SK-N-SH treated with all-trans-retinoic acid at 6 μM for 48 hours (cell line): ENCODE measurements at regions not wholly inside any gene's neighbourhood (a gene's known extent, or its start where the extent isn't known, plus 50 kb on each side); places are given as distances from the start of the nearest gene placed in this dataset.

ENCODE experiments used
- ARNTL ChIP-seq: fragments of 450-650 bp; formaldehyde crosslinking; IDR thresholded peaks from 2 replicates; pipeline ENCODE4 v1.5.0; 2020; ENCODE audit warnings: low read depth, mild to moderate bottlenecking, moderate library complexity, borderline replicate concordance
- ISL1 ChIP-seq: fragments of 250-450 bp; sonication (Bioruptor Pico); IDR thresholded peaks from 2 replicates; pipeline ENCODE4 v2.1.2; 2022; ENCODE audit warnings: mild to moderate bottlenecking, moderate library complexity
- TCF4 ChIP-seq: fragments of 250-450 bp; sonication (Bioruptor Pico); IDR thresholded peaks from 2 replicates; pipeline ENCODE4 v1.8.0; 2021; ENCODE audit warnings: mild to moderate bottlenecking, moderate library complexity, borderline replicate concordance
- TF ChIP-seq, protein P1 (sequence below): fragments of 250-450 bp; sonication (Bioruptor Pico); IDR thresholded peaks from 2 replicates; pipeline ENCODE4 v1.5.1; 2020; ENCODE audit warnings: low read depth, mild to moderate bottlenecking, moderate library complexity
- TF ChIP-seq, protein P2 (sequence below): fragments of 250-450 bp; sonication (Bioruptor Pico); IDR thresholded peaks from 2 replicates; pipeline ENCODE4 v1.8.0; 2021; ENCODE audit warnings: low read depth, mild to moderate bottlenecking, moderate library complexity, borderline replicate concordance

DNA sequence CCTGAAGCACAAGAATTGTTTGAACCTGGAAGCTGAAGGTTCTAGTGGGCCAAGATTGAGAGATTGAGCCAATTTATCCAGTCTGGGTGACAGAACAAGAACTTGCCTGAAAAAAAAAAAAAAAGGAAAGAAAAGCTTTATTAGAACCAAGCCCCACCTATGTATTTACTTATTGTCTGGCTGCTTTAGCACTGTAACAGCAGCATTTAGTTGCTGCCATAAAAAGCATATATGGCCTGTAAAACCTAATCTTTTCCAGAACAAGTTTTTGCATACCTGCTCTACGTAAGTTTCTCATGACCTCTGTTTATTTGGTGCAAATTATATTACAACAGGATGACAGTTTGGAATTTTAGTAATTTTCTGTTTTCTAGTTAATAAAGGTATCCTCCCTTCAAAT lies 1565.6 kb upstream of the LRRTM1 start:
- TF ChIP-seq, protein P1, sequence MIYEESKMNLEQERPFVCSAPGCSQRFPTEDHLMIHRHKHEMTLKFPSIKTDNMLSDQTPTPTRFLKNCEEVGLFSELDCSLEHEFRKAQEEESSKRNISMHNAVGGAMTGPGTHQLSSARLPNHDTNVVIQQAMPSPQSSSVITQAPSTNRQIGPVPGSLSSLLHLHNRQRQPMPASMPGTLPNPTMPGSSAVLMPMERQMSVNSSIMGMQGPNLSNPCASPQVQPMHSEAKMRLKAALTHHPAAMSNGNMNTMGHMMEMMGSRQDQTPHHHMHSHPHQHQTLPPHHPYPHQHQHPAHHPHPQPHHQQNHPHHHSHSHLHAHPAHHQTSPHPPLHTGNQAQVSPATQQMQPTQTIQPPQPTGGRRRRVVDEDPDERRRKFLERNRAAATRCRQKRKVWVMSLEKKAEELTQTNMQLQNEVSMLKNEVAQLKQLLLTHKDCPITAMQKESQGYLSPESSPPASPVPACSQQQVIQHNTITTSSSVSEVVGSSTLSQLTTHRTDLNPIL (CRISPR knock-in tag) = no peak
- TF ChIP-seq ARNTL (CRISPR knock-in tag) (no peak), ISL1 (CRISPR knock-in tag) (no peak), TCF4 (CRISPR knock-in tag) (no peak)
- TF ChIP-seq, protein P2, sequence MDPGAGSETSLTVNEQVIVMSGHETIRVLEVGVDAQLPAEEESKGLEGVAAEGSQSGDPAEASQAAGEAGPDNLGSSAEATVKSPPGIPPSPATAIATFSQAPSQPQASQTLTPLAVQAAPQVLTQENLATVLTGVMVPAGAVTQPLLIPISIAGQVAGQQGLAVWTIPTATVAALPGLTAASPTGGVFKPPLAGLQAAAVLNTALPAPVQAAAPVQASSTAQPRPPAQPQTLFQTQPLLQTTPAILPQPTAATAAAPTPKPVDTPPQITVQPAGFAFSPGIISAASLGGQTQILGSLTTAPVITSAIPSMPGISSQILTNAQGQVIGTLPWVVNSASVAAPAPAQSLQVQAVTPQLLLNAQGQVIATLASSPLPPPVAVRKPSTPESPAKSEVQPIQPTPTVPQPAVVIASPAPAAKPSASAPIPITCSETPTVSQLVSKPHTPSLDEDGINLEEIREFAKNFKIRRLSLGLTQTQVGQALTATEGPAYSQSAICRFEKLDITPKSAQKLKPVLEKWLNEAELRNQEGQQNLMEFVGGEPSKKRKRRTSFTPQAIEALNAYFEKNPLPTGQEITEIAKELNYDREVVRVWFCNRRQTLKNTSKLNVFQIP (CRISPR knock-in tag) = no peak
